CD4-positive, alpha-beta T cell treated with Interleukin-17A for 4 hours (primary cell): ENCODE measurements at regions not wholly inside any gene's neighbourhood (a gene's known extent, or its start where the extent isn't known, plus 50 kb on each side); places are given as distances from the start of the nearest gene placed in this dataset.
A peak's percentile ranks its signal among the peaks of the same experiment; 100 is the strongest.

ENCODE experiments used
- DNase-seq: peaks from one replicate; pipeline ENCODE4 v3.0.0-alpha.2; 2020; ENCODE audit warnings: mixed read lengths

GRCh38 chr2:64322433-64322832 lies 131.5 kb upstream of the LGALSL start:
- DNase-seq, result no peak

GRCh38 chr2:64323197-64323596 lies 130.8 kb upstream of the LGALSL start:
- no peak for DNase-seq

GRCh38 chr2:64324746-64325410 lies 129.1 kb upstream of the LGALSL start:
- no peak for DNase-seq

GRCh38 chr2:64325477-64325851 lies 128.5 kb upstream of the LGALSL start:
- peak; percentile 33 for DNase-seq

GRCh38 chr2:64325852-64326577 lies 127.9 kb upstream of the LGALSL start:
- DNase-seq, result peak; percentile 63

- DNase-seq, result no peak
These were observed 127.3 kb upstream of the LGALSL start for GRCh38 chr2:64326578-64327050.

- DNase-seq, result no peak
These were observed 126.8 kb upstream of the LGALSL start for GRCh38 chr2:64327129-64327509.

GRCh38 chr2:64327510-64328414 lies 126.2 kb upstream of the LGALSL start:
- peak; percentile 74 for DNase-seq

- DNase-seq, result no peak
These were observed 125.6 kb upstream of the LGALSL start for GRCh38 chr2:64328415-64328722.

- DNase-seq, result no peak
These were observed 125.2 kb upstream of the LGALSL start for GRCh38 chr2:64328756-64329155.

GRCh38 chr2:64329848-64330247 lies 124.1 kb upstream of the LGALSL start:
- no peak for DNase-seq

- peak; percentile 92 for DNase-seq
These were observed 123.5 kb upstream of the LGALSL start for GRCh38 chr2:64330281-64331113.

- no peak for DNase-seq
These were observed 122.8 kb upstream of the LGALSL start for GRCh38 chr2:64331114-64331645.

GRCh38 chr2:64331849-64332699 lies 121.9 kb upstream of the LGALSL start:
- DNase-seq, result no peak

- no peak for DNase-seq
These were observed 117.8 kb upstream of the LGALSL start for GRCh38 chr2:64336171-64336570.

- no peak for DNase-seq
These were observed 116.6 kb upstream of the LGALSL start for GRCh38 chr2:64337314-64337713.

- DNase-seq, result no peak
These were observed 115.9 kb upstream of the LGALSL start for GRCh38 chr2:64338108-64338507.

- DNase-seq, result peak; percentile 49
These were observed 115.0 kb upstream of the LGALSL start for GRCh38 chr2:64338910-64339500.

GRCh38 chr2:64341461-64341860 lies 112.5 kb upstream of the LGALSL start:
- no peak for DNase-seq

- DNase-seq, result no peak
These were observed 111.5 kb upstream of the LGALSL start for GRCh38 chr2:64342195-64343099.
